ENCODE measurements at regions not wholly inside any gene's neighbourhood (a gene's known extent, or its start where the extent isn't known, plus 50 kb on each side); places are given as distances from the start of the nearest gene placed in this dataset.

DNA sequence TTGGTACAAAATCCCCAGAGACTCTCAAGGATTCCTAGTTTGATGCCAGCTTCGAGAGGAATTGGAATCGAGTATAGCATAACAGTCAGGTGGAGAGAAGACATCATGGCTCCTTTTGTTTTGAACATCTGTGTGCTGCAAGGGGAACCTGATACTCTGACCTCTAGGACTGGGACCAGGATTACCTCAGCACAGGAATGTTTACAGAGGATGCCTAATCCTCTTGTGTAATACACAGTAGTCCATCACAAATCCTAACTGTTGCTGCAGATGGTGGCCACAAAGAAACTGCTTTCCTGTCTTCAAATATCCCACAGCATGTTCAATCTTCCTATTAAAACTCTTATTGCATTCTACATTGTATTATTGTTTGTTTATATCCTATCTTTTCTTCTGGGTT is 111.8 kb upstream of the PRMT6 start:
- DNase-seq, result no peak

DNA sequence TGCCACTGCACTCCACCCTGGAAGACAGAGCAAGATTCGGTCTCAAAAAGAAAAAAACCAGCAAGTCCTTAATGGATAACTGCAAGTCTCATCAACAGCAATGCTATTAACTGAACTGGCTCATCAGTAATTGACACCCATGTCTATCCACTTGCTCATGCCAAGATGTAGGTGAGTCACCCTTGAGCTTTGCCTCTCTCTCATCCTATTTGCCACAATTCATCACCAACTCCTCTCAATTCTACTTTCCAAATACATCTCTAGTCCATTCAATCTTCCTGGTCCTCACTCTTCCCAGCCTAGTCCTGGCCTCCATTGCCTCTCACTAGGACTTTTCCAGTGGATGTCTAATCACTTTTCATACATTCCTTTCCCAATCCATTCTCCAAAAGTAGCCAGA is 103.7 kb upstream of the PRMT6 start:
- no peak for DNase-seq

DNA sequence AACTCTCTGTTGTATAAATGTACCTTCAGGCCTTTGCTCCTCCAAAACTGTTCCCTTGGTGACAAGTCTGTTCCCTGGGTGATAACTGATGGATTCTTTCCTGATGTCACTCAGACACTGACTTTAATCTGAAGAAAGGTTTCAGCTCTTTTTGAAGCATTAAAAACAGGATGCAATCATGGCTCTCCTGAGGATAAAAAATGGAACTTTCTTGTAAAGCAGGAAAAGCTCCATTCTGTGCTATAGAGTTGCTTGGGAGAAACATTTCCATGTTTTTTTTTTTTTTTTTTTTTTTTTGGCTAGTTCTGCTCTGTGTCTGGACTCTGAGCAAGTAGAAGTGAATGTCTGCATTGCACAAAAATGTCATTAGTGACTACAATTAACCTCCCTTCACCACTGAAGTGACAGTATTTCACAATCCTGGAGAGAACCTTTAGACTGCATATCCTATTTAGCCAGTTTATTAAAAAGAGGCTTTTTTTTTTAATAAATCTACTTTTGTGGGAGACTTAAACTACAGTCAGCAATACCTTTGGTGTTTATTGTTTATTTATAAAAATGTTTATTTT is 101.7 kb upstream of the PRMT6 start:
- DNase-seq, result no peak

DNA sequence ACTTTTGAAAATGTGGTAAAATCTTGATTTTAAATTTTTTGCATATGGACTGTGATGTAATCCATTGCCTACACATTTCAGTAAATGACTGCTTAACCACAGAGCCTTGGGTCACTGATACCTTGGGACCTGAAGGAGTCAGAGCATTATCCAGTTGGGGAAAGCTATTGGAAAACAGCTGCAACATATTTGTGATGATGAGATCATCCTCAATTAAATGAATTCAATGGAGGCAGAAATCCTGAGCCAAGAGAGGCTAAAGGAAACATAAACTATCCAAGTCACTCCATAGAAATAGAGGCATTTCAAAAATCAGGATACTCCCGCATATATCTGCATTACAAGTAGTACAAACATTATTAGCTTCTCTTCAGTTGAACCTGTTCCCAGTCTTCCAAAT is 99.8 kb upstream of the PRMT6 start:
- no peak for DNase-seq

DNA sequence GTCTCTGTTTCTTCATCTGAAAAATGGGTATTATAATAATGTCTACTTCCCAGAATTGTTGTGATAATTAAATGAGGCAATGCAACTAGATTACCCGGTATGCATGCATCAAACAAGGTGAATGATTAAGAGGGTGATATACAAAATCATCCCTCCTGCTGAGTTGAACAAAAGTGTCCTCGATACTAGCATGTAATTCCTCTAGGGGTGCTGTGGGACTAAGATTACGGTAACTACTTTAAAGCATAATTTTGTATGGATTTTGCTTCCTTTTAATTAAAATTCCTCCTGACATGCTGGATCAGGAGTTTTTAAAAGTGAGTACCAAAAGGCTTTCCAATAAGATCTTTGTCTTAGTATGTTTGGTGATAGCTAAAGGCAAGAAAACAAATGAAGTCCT is 98.7 kb upstream of the PRMT6 start:
- no peak for DNase-seq

DNA sequence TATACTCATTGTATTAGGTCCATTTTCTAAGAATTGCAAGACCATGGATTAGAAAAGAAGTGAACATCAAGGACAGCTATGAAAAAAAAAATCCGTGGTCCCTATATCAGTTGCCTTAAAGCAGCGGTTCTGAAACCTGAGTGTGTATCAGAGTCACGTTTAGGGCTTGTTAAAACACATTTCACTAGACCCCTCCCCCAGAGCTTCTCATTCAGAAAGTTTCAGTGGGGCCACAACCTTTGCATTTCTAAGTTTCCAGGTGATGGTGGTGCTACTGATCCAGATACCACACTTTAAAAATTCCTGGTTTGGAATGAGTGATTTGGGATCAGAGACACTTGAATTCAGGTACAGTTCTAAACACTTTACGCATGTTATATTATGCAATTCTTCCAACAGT is 96.1 kb upstream of the PRMT6 start:
- DNase-seq, result no peak

DNA sequence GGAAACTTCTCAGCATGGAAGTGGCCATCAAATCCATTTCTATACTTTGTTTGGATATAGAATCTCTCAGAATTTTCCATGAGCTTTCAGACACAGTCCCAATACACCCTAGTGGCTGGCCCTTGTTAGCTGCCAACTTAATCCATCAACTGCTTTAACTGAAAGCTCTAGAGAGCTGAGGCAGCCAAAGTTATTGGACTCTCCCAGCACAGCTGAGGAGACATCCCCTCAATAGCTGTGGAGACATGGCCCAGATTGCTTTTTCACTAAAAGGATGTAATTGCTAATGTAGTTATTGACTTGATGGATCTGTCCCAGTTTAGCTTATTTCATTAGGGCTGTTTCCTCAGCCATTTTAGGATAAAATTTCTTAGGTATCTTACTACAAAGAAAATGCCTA is 94.8 kb upstream of the PRMT6 start:
- no peak for DNase-seq

DNA sequence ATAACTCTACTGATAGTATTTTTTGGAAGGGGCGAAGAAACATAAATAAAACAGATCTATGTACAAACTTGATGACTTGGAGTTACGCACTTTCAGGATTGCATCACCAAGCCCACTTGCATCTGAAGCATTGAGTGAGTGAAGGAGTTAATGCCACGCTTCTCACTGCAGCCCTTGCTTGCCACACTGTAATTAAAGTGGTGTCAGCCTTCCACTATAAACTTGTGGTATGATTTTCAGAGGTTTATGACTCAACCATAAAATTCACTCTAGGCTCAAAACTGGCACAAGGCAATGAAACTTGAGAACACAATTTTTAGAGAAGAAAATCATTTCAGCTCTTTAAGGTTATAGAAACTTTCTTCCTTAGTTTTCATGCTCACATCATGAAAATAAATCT is 93.9 kb upstream of the PRMT6 start:
- DNase-seq, result no peak

DNA sequence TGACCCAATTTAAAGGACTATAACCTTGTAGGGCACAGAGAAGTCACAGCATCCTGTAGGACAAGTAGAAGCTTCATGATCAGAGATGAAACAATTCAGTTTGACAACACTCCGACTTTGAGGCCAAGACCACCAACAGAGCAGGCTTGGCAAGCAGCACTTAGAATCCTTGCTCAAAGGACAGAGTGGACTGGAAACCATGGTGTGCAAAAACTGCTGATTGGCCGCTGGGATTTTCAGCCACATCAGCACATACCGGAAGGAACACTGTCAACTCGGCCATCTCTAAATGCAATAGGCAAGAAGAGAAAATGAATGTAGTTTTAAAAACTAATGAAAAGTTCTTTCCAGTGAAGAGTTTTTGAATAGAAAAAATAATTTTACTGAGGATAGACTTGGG is 92.0 kb upstream of the PRMT6 start:
- DNase-seq, result no peak

DNA sequence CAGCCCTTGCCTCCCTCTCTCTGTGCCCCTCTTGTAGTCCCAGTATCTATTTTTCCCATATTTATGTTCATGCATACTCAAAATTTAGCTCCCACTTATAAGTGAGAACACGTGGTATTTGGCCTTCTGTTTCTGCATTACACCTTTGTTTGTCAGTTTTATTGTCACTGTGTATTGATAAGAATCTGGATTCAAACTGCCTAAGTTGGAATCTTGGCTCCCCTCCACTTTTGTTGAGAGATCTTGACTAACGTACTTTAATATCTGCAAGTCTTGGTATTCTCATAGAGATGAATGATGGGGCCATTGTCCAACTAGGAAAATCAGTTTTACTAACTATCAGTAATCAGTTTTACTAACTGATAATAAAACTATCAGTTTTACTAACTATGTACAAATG is 87.8 kb upstream of the PRMT6 start:
- no peak for DNase-seq

DNA sequence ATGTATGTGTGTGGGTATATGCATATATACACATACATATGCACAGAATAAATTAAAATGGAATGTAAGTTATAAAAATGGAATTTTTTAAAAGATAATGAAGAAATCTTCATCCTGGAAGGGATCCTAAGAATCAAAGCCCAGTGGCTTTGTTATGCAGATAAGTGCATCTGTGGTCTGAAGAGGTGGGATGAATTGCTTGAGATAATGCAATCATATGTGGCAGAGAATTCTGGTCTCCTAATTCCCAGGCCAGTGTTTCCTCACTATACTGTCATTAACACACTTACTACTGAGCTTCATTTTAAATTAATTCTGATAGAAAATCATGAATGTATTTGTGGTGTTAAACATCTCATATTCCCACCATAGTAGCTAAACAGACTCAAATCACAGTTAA is 86.7 kb upstream of the PRMT6 start:
- no peak for DNase-seq

DNA sequence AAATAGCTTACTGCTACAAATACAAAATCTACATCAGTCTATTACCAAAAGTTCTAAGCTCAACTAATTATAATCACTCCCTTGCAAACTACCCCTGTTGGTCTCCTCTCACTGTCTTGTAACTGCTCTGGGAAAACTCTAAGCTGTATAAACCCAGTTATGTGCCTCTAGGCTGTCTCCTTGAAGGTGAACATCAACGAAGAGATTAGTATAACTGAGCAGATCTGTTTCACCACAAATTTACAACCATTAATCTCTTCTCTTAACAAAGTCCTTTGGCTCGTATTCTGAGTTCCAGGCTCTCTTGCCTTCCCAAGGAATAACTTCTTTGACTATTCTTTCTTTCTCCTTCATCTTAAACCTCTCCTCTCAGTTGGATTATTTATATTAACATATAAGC is 84.4 kb upstream of the PRMT6 start:
- no peak for DNase-seq

DNA sequence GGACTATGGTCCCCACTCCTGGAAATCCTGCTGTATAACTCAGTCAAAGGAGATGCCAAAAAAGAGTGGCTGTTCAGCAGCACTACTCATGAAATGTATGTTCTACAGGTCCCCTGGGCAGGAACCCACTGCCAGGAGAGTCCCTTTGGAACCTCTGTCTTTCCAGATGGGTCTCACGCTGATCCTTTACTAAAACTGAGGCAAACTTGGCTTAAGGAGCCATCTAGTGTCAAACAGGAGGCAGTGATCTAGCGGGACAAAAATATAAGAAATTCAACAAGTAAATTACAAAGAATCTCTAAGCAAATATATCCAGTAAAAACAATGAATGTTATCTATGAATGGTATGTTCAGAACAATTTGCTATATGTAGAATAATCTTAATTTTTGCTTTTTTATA is 80.5 kb upstream of the PRMT6 start:
- DNase-seq, result no peak

DNA sequence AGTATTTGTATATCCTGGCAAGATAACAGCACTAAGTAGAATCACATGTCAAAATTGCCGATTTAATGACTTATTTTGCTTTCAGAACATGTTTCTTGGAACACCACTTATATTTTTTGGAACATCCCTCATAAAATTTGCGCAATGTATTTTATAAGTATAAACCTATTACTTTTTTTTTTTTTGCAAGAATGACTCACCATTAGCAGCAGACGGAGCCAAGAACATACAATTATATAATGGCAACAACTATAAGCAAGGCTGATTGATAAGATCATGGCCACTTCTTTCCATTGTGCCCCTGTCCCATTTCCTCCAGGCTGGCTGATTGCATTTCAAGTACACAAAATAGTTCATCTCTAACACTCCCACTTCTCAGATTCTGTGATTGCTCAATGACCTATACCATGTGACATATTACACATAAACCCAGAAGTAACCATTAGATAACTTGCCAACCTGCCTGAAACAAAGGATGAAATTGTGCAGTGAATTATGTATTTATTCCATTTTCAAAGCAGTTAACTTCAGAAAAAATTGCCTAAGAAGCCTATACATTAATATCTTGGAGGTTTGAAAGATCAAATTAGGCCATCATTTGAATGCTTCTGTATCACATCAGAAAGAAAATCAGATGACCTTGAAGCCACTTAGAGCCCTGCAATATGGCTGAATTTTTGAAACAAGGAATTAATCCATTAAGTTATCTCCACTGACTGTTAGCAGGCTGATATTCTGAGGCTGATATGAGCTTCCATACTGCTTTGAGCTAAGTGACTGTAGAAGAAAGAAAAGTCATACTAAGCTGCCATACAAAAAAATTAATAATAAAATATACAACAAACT is 77.8 kb upstream of the PRMT6 start:
- no peak for DNase-seq

DNA sequence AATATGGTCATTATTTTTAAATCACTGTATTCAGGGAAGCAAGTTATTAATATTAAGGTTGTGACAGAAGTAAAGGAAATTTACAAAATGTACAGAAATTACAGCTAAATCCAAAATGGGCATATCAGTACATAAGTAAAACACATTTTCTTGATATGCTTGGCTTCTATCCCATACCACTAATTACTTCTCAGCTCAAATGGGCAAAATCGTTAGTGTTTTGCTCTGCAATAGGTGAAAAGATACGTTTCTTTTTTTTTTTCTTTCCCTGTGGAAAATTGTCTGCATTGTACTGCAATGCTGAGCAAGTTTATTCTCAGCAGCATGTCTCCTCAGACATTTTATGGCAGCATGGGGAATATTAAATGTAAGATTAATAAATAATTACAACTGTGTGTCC is 77.1 kb upstream of the PRMT6 start:
- no peak for DNase-seq

DNA sequence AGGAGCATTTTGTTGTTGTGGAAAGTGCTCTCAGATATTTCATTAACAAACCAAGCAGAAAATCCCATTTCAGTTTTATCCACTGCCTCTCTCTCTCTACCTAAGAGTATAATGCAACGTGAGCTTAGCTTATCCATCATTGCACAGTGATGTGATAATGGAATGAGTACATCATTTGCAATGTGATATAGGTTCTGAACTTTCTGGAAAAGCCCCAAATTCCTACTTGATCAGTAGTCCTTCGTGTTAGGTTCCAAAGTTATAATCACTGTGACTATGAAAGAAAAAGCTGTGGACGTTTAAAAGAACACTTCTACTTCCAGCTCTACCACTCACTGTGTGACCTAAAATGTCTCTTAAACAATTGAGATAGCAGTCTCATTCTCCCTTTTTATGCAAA is 76.4 kb upstream of the PRMT6 start:
- no peak for DNase-seq

DNA sequence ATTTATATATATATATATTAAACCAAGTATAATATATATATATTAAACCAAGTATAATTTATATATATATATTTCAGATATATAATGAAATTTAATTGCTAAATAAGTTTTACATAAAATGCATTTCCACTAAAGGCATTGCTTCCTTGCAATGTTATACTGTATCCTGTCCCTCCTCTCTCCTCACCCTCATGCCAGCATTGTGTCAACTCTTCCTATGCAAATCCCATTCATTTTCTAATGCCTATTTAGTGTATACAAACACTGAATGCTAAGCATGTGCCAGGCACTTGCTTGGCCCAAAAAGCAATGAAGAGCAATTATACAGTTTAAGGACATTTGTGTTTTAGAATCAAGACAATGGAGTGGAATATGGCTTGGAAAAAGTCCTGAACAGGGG is 71.7 kb upstream of the PRMT6 start:
- DNase-seq, result no peak

DNA sequence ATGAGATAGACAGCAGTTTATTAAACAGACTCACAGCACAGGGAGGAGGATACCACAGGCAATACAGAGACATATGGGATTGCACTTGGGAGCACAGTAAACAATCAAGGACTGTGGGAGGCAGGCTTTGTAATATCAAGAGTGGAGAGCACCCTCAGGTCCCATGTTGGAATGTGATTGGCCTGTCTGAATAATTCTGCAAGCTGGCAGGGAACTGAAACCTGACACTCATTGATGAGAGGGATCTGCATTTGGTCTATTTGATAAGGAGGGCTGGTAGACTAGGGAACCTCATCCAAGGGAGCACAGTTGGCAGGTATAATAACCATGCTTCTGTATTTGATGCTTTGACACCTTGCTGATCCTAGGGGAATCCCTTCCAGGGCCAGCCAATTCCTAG is 69.9 kb upstream of the PRMT6 start:
- DNase-seq, result no peak

DNA sequence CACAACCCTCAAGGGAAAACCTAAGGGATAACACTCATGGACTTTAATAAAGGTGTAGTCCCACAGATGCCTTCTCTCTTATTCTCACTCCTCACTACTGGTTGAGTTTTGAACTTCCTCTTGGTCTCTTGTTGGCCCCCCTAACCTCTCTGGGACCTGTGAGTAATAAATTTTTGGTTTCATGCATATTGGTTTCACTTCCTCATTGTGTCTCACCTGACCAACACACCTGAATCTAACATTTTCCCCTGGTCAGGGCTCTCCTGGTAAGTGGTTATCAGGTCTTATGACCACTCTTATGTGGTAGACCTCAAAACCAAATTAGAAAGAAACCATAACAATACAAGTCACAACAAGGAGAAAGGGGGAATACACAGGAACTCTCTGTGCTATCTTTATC is 60.5 kb upstream of the PRMT6 start:
- DNase-seq, result no peak

DNA sequence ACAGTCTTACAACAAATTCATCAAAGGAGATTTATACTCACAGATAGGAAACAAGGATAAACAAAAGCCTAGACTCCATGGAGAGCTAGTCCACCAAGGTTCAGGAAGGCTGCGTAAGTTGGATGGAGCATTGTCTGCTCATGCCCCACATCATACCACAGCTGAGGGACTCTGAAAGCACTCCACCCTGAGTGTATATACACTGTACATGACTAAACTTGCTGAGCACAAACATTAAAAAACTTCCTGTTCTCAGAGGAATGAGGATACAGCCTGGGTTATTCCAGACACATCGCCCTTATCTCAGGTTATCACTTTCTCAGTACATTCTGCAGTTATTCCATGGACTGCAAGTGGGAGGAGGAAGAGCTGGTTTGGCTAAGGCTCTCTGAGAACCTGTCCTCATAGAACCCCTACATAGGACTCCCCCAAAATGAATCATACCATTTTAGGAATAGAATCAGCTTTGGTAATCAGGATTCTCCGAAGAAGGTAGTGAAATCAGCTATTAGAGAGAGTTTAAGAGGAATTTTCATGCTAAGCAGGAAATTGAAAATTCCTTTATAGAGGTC is 58.0 kb upstream of the PRMT6 start:
- no peak for DNase-seq

DNA sequence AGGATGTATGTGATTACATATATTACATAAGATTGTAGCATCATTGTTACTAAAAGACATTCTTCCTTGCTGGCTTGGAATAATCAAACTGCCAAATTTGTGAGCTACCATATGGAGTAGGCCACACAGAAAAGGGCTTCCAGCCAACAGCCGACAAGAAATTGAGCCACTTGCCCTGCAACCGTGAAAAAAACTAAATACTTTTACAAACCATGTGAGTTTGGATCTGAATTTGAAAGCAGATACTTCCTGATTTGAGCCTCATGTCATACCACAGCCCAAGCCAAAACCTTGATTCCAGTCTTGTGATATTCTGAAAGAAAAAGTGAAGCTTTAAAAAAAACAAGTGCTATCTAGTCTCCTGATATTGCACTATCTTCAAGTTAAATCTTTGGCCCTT is 55.6 kb upstream of the PRMT6 start:
- no peak for DNase-seq

DNA sequence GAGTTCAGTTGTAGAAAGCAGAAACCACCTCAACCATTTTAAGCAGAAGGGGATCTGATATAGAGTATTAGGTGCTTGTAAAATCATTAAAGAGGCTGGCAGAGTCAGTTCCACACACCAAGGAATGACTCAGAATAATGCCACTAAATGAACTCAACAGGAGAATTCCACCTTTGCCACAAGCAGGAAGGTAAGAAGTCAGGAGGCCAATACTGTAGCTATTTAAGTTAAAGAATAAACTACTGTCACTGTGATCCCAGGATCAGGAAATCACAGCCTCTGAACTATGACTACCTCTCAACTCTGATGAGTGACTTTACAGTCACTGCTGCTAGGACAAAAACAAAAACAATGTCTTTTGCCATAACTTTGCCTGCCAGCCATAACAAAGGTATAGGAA is 52.5 kb upstream of the PRMT6 start:
- no peak for DNase-seq

DNA sequence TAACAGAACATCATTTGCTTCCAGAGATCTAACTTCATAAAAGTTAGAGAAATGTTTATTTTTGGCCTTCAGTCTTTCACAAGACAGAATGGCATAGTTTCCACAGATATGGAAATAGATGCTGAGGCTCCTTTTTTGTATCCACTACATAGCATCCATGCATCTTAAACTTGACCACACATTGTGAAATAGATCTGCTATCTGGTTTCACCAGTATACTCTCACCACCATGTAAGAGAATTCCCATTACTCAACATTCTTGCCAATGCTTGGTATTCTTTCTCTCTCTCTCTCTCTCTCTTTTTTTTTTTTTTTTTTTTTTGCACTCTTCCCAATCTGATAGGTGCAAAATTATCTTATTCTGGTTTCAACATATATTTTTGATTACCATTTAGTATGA is 52.1 kb upstream of the PRMT6 start:
- DNase-seq, result no peak

All from SW 1271 (cell line).